Right atrium auricular region (tissue), 2 donors: ENCODE measurements at regions not wholly inside any gene's neighbourhood (a gene's known extent, or its start where the extent isn't known, plus 50 kb on each side); places are given as distances from the start of the nearest gene placed in this dataset.

Experiments used
- DNase-seq: peaks from one replicate; pipeline ENCODE4 v3.0.0-alpha.2; 2019; ENCODE audit warnings: low spot score
- H3K27ac ChIP-seq, 2 donors: fragments of 200-600 bp; sonication (generic); 1 replicate in 1 of 2; 2 replicates in 1 of 2; pipeline ENCODE4 v1.5.1; 2016 to 2019
- H3K27me3 ChIP-seq, 2 donors: fragments of 200-600 bp; sonication (generic); one replicate each; pipeline versions ENCODE4 v1.5.1 to v1.6.0; 2017 to 2019
- H3K36me3 ChIP-seq: fragments of 200-600 bp; sonication (generic); one replicate; pipeline ENCODE4 v1.5.1; 2016
- H3K4me1 ChIP-seq, 2 donors: fragments of 200-600 bp; sonication (generic); one replicate each; pipeline versions ENCODE4 v1.5.1 to v1.6.0; 2017 to 2019
- H3K4me3 ChIP-seq, 2 donors: fragments of 200-600 bp; sonication (generic); 1 replicate in 1 of 2; 2 replicates in 1 of 2; pipeline ENCODE4 v1.5.1; 2017 to 2019; ENCODE audit warnings: mild to moderate bottlenecking in 1 of 2, moderate library complexity in 1 of 2
- H3K9me3 ChIP-seq, 2 donors: fragments of 200-600 bp; sonication (generic); one replicate each; pipeline ENCODE4 v1.5.1; 2019
- CTCF ChIP-seq, 2 donors: fragments of 200-600 bp; sonication (generic); IDR thresholded peaks; one replicate each; pipeline ENCODE4 v1.5.1; 2019; ENCODE audit warnings: antibody characterized with exemption in 2 of 2

- no peak overlapping the region for H3K4me3 ChIP-seq
- H3K4me1 ChIP-seq = no peaks in the 10 kb centered on the region
- no peak for TF ChIP-seq CTCF (IDR thresholded peaks at IDR 0.05)
- no peak overlapping the region for H3K27ac ChIP-seq
- no peaks in the 10 kb centered on the region for H3K36me3 ChIP-seq
- no peak for DNase-seq
- no peaks in the 10 kb centered on the region for H3K27me3 ChIP-seq
- H3K9me3 ChIP-seq = no peaks in the 10 kb centered on the region
These were observed 426.0 kb downstream of the GALC start for GRCh38 chr14:87566991-87567390.

- H3K9me3 ChIP-seq = peaks cover 0 to 13% of the 10 kb centered on the region in 2 donors
- no peak overlapping the region for H3K27ac ChIP-seq
- no peaks in the 10 kb centered on the region for H3K4me1 ChIP-seq
- no peaks in the 10 kb centered on the region for H3K27me3 ChIP-seq
- TF ChIP-seq CTCF (IDR thresholded peaks at IDR 0.05) = no peak
- H3K36me3 ChIP-seq = no peaks in the 10 kb centered on the region
- DNase-seq = no peak
- no peak overlapping the region for H3K4me3 ChIP-seq
These were observed 445.4 kb downstream of the GALC start for GRCh38 chr14:87547536-87547935.

GRCh38 chr14:87542288-87542687 lies 450.7 kb downstream of the GALC start:
- Histone ChIP-seq H3K4me3 (no peak overlapping the region), H3K9me3 (no peaks in the 10 kb centered on the region), H3K27ac (no peak overlapping the region), H3K27me3 (no peaks in the 10 kb centered on the region), H3K36me3 (no peaks in the 10 kb centered on the region), H3K4me1 (no peaks in the 10 kb centered on the region)
- no peak for TF ChIP-seq CTCF (IDR thresholded peaks at IDR 0.05)
- no peak for DNase-seq

GRCh38 chr14:87540339-87540738 lies 452.6 kb downstream of the GALC start:
- H3K9me3 ChIP-seq = no peaks in the 10 kb centered on the region
- H3K4me3 ChIP-seq = no peak overlapping the region
- no peaks in the 10 kb centered on the region for H3K27me3 ChIP-seq
- no peak overlapping the region for H3K27ac ChIP-seq
- no peaks in the 10 kb centered on the region for H3K4me1 ChIP-seq
- DNase-seq = no peak
- H3K36me3 ChIP-seq = no peaks in the 10 kb centered on the region
- TF ChIP-seq CTCF (IDR thresholded peaks at IDR 0.05) = no peak

- no peaks in the 10 kb centered on the region for H3K4me1 ChIP-seq
- H3K4me3 ChIP-seq = no peak overlapping the region
- DNase-seq = no peak
- H3K27me3 ChIP-seq = no peaks in the 10 kb centered on the region
- H3K27ac ChIP-seq = no peak overlapping the region
- no peaks in the 10 kb centered on the region for H3K36me3 ChIP-seq
- no peaks in the 10 kb centered on the region for H3K9me3 ChIP-seq
- TF ChIP-seq CTCF (IDR thresholded peaks at IDR 0.05) = no peak
These were observed 463.9 kb downstream of the GALC start for GRCh38 chr14:87529081-87529480.

GRCh38 chr14:87526731-87527130 lies 466.3 kb downstream of the GALC start:
- no peak for TF ChIP-seq CTCF (IDR thresholded peaks at IDR 0.05)
- Histone ChIP-seq H3K4me3 (no peak overlapping the region), H3K36me3 (no peaks in the 10 kb centered on the region), H3K27ac (no peak overlapping the region), H3K4me1 (no peaks in the 10 kb centered on the region), H3K27me3 (no peaks in the 10 kb centered on the region), H3K9me3 (no peaks in the 10 kb centered on the region)
- no peak for DNase-seq
